H1 (cell line): ENCODE measurements at regions not wholly inside any gene's neighbourhood (a gene's known extent, or its start where the extent isn't known, plus 50 kb on each side); places are given as distances from the start of the nearest gene placed in this dataset.

Experiments
- BRCA1 ChIP-seq: IDR thresholded peaks from 2 replicates; pipeline ENCODE4 v1.6.1; 2012; ENCODE audit warnings: low read depth, low read length, improper control_type of control experiment
- CEBPB ChIP-seq: IDR thresholded peaks from 2 replicates; pipeline ENCODE4 v1.6.1; 2012; ENCODE audit warnings: low read depth, low read length
- CTCF ChIP-seq, 3 experiments: IDR thresholded peaks; 1 replicate in 2 of 3; 2 replicates in 1 of 3; pipeline versions ENCODE4 v1.5.1 to v1.6.1; 2011; ENCODE audit warnings: low read length in 3 of 3, mild to moderate bottlenecking in 3 of 3, inconsistent platforms in 2 of 3, low read depth in 1 of 3, moderate library complexity in 1 of 3; ENCODE audit not compliant: insufficient read depth in 1 of 3; ENCODE audit errors: control extremely low read depth in 1 of 3
- POLR2A ChIP-seq, 2 experiments: IDR thresholded peaks; 1 replicate in 1 of 2; 2 replicates in 1 of 2; pipeline ENCODE4 v1.6.1; 2011; ENCODE audit warnings: low read depth in 2 of 2, low read length in 2 of 2, mild to moderate bottlenecking in 2 of 2; ENCODE audit errors: control extremely low read depth in 1 of 2
- TAF1 ChIP-seq: IDR thresholded peaks from 2 replicates; pipeline ENCODE4 v1.6.1; 2011; ENCODE audit warnings: mild to moderate bottlenecking, low read depth, low read length

- no peak for TF ChIP-seq TAF1
- no peak for TF ChIP-seq CTCF (IDR thresholded peaks at IDR 0.05; ENCODE audit: control extremely low read depth in 1 of 3, insufficient read depth in 1 of 3, low read depth in 1 of 3, low read length in 3 of 3)
- no peak for TF ChIP-seq BRCA1
- no peak for TF ChIP-seq CEBPB
- no peak for TF ChIP-seq POLR2A (IDR thresholded peaks at IDR 0.05; ENCODE audit: control extremely low read depth in 1 of 2, low read depth in 2 of 2, low read length in 2 of 2)
Observed at GRCh38 chr4:152052451-152053057, 291.7 kb upstream of the GATB start.
